Activated naive CD8-positive, alpha-beta T cell treated with anti-CD3 and anti-CD28 coated beads, Interleukin-2, amount 50 U/mL, for 24 hours (primary cell): ENCODE measurements at regions not wholly inside any gene's neighbourhood (a gene's known extent, or its start where the extent isn't known, plus 50 kb on each side); places are given as distances from the start of the nearest gene placed in this dataset.
"Not testable (repeated sequence)": the region's sequence is repeated elsewhere in the genome, so short reads cannot be mapped to it uniquely, and the experiment has no call there.

Experiments
- ATAC-seq: fragments of 150-1000 bp; cut with Tn5 transposase; one replicate; pipeline ENCODE4 v1.10.0; 2021
- DNase-seq: peaks from one replicate; pipeline ENCODE4 v3.0.0; 2021
- H3K27ac Mint-ChIP-seq: one replicate; pipeline ENCODE4 v1.8.0; 2021; ENCODE audit warnings: mild to moderate bottlenecking, mixed read lengths
- H3K27me3 Mint-ChIP-seq: one replicate; pipeline ENCODE4 v1.8.0; 2021; ENCODE audit warnings: mixed read lengths
- H3K36me3 Mint-ChIP-seq: one replicate; pipeline ENCODE4 v1.8.0; 2021; ENCODE audit warnings: low read depth, mixed read lengths
- H3K4me1 Mint-ChIP-seq: one replicate; pipeline ENCODE4 v1.8.0; 2021; ENCODE audit warnings: mixed read lengths
- H3K4me3 Mint-ChIP-seq: one replicate; pipeline ENCODE4 v1.8.0; 2021; ENCODE audit warnings: mild to moderate bottlenecking, moderate library complexity, mixed read lengths
- H3K9me3 Mint-ChIP-seq: one replicate; pipeline ENCODE4 v1.8.0; 2021; ENCODE audit warnings: mixed read lengths

- Mint-ChIP-seq H3K4me1 (no peaks in the 10 kb centered on the region), H3K36me3 (no peaks in the 10 kb centered on the region)
- peak; percentile 12 for DNase-seq
Measured at GRCh38 chrX:77160301-77160700, 286.9 kb upstream of the FGF16 start.

DNA sequence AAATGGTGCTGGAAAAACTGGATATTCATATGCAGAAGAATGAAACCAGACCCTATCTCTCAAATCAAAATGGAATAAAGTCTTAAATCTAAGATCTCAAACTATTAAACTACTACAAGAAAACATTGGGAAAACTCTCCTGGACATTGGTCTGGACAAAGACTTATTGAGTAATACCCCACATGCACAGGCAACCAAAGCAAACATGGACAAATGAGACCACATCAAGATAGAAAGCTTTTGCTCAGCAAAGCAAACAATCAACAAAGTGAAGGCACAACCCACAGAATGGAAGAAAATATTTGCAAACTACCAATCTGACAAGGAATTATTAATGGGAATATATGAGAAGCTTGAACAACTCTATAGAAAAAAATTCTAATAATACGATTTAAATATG lies 284.4 kb upstream of the FGF16 start:
- H3K27ac Mint-ChIP-seq = no peak overlapping the region
- no peaks in the 10 kb centered on the region for H3K27me3 Mint-ChIP-seq
- H3K4me1 Mint-ChIP-seq = no peaks in the 10 kb centered on the region
- no peak for ATAC-seq
- peaks cover 14% of the 10 kb centered on the region for H3K9me3 Mint-ChIP-seq
- H3K4me3 Mint-ChIP-seq = no peak overlapping the region
- H3K36me3 Mint-ChIP-seq = no peaks in the 10 kb centered on the region
- DNase-seq = no peak

More at GRCh38 chrX:77160301-77160700, 286.9 kb upstream of the FGF16 start:
- Mint-ChIP-seq H3K9me3 (peaks cover 14% of the 10 kb centered on the region), H3K4me3 (no peak overlapping the region), H3K27ac (no peak overlapping the region), H3K27me3 (no peaks in the 10 kb centered on the region)
- no peak for ATAC-seq

- Mint-ChIP-seq H3K4me1 (no peaks in the 10 kb centered on the region), H3K4me3 (no peak overlapping the region), H3K9me3 (peaks cover under 1% of the 10 kb centered on the region), H3K36me3 (no peaks in the 10 kb centered on the region), H3K27ac (no peak overlapping the region), H3K27me3 (no peaks in the 10 kb centered on the region)
- ATAC-seq (no peak), DNase-seq (no peak)
Measured at GRCh38 chrX:77167993-77168392, 279.2 kb upstream of the FGF16 start.

GRCh38 chrX:77174680-77175519 lies 272.3 kb upstream of the FGF16 start:
- DNase-seq = no peak
- Mint-ChIP-seq H3K36me3 (no peaks in the 10 kb centered on the region), H3K4me3 (no peak overlapping the region), H3K27me3 (no peaks in the 10 kb centered on the region), H3K27ac (no peak overlapping the region), H3K9me3 (no peaks in the 10 kb centered on the region), H3K4me1 (no peaks in the 10 kb centered on the region)
- no peak for ATAC-seq

DNA sequence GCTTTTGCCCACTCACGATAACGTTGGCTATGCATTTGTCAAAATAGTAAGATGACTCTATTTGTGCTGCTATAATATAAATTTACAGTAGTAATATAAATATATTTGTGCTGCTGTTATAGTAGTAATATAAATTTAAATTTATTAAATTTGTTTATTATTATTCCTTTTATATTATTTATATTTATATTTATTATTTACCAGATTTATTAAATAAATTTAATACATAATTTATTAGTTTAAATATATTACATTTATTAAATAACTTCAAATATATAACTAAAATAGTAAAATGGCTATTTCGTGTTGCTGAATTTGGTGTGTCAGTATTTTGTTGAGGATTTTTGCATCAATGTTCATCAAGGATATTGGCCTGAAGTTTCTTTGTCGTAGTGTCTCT lies 246.5 kb upstream of the FGF16 start:
- Mint-ChIP-seq H3K9me3 (peaks cover 4% of the 10 kb centered on the region), H3K4me3 (no peak overlapping the region), H3K27ac (no peak overlapping the region), H3K4me1 (no peaks in the 10 kb centered on the region), H3K36me3 (no peaks in the 10 kb centered on the region), H3K27me3 (no peaks in the 10 kb centered on the region)
- DNase-seq (no peak), ATAC-seq (no peak)

GRCh38 chrX:77223046-77223445 lies 224.1 kb upstream of the FGF16 start:
- Mint-ChIP-seq H3K9me3 (peaks cover 3% of the 10 kb centered on the region), H3K4me1 (no peaks in the 10 kb centered on the region), H3K27me3 (peaks cover 4% of the 10 kb centered on the region), H3K4me3 (no peak overlapping the region), H3K36me3 (no peaks in the 10 kb centered on the region), H3K27ac (no peak overlapping the region)
- no peak for DNase-seq
- no peak for ATAC-seq

GRCh38 chrX:77264490-77264889 lies 182.7 kb upstream of the FGF16 start:
- ATAC-seq (no peak), DNase-seq (no peak)
- no peaks in the 10 kb centered on the region for H3K36me3 Mint-ChIP-seq
- H3K4me3 Mint-ChIP-seq = no peak overlapping the region
- no peak overlapping the region for H3K27ac Mint-ChIP-seq
- H3K4me1 Mint-ChIP-seq = no peaks in the 10 kb centered on the region
- no peaks in the 10 kb centered on the region for H3K27me3 Mint-ChIP-seq
- H3K9me3 Mint-ChIP-seq = peaks cover 17% of the 10 kb centered on the region

DNA sequence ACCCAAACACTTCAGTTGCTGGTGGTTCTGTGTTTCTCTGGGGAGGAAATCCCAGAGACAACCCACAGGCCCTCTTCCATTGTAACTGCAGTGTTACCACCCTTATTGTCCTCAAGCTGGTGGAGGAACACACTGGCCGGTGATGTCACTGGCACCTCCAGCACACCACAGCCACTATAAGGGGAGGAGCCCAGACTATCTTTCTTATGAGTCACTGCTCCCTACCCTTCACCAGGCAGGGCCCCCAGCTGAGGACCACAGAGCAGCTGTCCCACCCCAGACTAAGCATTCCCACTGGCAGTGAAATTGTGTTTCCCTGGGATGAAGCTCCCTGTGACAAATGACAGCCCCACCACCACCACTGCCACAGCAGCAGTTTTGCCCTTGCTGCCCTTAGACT lies 171.8 kb upstream of the FGF16 start:
- Mint-ChIP-seq H3K4me3 (no peak overlapping the region), H3K27ac (no peak overlapping the region), H3K36me3 (no peaks in the 10 kb centered on the region), H3K9me3 (no peaks in the 10 kb centered on the region), H3K4me1 (no peaks in the 10 kb centered on the region), H3K27me3 (no peaks in the 10 kb centered on the region)
- DNase-seq (no peak), ATAC-seq (no peak)

GRCh38 chrX:77276742-77277141 lies 170.4 kb upstream of the FGF16 start:
- Mint-ChIP-seq H3K4me1 (no peaks in the 10 kb centered on the region), H3K27me3 (no peaks in the 10 kb centered on the region), H3K9me3 (peaks cover 6% of the 10 kb centered on the region), H3K27ac (no peak overlapping the region), H3K4me3 (no peak overlapping the region), H3K36me3 (no peaks in the 10 kb centered on the region)
- ATAC-seq (no peak), DNase-seq (no peak)

GRCh38 chrX:77277911-77278310 lies 169.3 kb upstream of the FGF16 start:
- H3K9me3 Mint-ChIP-seq = peaks cover 6% of the 10 kb centered on the region
- no peaks in the 10 kb centered on the region for H3K4me1 Mint-ChIP-seq
- H3K27ac Mint-ChIP-seq = no peak overlapping the region
- ATAC-seq (no peak), DNase-seq (no peak)
- H3K27me3 Mint-ChIP-seq = no peaks in the 10 kb centered on the region
- H3K4me3 Mint-ChIP-seq = no peak overlapping the region
- no peaks in the 10 kb centered on the region for H3K36me3 Mint-ChIP-seq

GRCh38 chrX:77279373-77279772 lies 167.8 kb upstream of the FGF16 start:
- H3K9me3 Mint-ChIP-seq, DNase-seq: not testable (repeated sequence)

GRCh38 chrX:77293331-77293995 lies 153.7 kb upstream of the FGF16 start:
- H3K4me1 Mint-ChIP-seq = no peaks in the 10 kb centered on the region
- no peak for DNase-seq
- no peak overlapping the region for H3K27ac Mint-ChIP-seq
- H3K9me3 Mint-ChIP-seq = peaks cover 3% of the 10 kb centered on the region
- no peak overlapping the region for H3K4me3 Mint-ChIP-seq
- ATAC-seq = no peak
- no peaks in the 10 kb centered on the region for H3K36me3 Mint-ChIP-seq
- H3K27me3 Mint-ChIP-seq = no peaks in the 10 kb centered on the region

More at GRCh38 chrX:77279373-77279772, 167.8 kb upstream of the FGF16 start:
- not testable (repeated sequence) for H3K36me3 Mint-ChIP-seq, H3K27me3 Mint-ChIP-seq, H3K4me1 Mint-ChIP-seq, H3K4me3 Mint-ChIP-seq, H3K27ac Mint-ChIP-seq, ATAC-seq

DNA sequence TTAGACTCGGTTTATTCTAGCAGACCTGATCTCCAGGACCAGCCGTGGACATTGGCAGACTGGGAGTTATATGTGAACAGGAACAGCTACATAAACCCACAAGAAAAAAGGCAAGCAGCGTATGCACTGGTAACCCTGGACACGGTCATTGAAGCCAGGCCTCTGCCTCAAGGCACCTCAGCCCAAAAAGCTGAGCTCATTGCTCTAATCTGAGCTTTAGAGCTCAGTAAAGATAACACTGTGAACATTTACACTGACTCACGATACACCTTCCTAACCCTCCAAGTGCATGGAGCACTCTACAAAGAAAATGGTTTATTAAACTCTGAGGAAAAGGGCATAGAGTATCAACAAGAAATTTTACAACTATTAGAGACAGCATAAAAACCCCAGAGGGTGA lies 148.9 kb upstream of the FGF16 start:
- no peaks in the 10 kb centered on the region for H3K36me3 Mint-ChIP-seq
- DNase-seq (no peak), ATAC-seq (no peak)
- no peaks in the 10 kb centered on the region for H3K4me1 Mint-ChIP-seq
- H3K4me3 Mint-ChIP-seq = no peak overlapping the region
- H3K27ac Mint-ChIP-seq = no peak overlapping the region
- peaks cover 8% of the 10 kb centered on the region for H3K9me3 Mint-ChIP-seq
- no peaks in the 10 kb centered on the region for H3K27me3 Mint-ChIP-seq

DNA sequence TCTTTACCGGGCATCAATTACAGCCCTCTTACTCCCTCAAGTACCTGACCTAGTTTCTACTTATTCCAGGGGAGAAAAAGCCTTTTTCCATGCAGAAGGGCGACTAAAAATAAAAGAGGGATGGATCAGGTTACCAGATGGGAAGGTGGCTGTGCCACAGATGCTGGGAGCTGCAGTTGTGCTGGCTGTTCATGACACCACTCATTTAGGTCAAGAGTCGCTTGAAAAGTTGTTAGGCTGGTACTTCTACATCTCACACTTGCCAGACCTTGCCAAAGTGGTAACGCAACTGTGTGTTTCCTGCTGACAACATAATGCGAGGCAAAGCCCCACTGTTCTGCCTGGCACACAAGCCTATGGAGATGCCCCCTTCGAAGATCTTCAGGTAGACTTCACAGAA lies 148.4 kb upstream of the FGF16 start:
- no peaks in the 10 kb centered on the region for H3K4me1 Mint-ChIP-seq

DNA sequence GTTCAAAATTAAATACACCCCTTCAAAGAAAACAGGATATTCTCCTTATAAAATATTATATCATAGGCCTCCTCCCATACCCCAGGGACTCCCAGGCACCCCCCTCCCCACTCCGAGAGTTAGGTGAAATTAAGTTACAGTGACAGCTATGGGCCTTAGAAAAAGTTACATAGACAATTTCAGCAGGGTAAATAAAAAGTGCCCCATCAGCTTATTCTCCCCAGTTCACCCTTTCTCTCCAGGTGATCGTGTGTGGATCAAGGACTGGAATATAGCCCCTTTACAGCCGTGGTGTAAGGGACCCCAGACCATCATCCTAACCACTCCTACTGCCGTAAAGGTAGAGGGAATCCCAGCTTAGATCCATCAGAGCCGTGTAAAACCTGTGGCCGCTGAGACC lies 147.6 kb upstream of the FGF16 start:
- peaks cover 8% of the 10 kb centered on the region for H3K9me3 Mint-ChIP-seq
- no peak for DNase-seq
- H3K4me3 Mint-ChIP-seq = no peak overlapping the region
- no peak overlapping the region for H3K27ac Mint-ChIP-seq
- ATAC-seq = no peak
- no peaks in the 10 kb centered on the region for H3K36me3 Mint-ChIP-seq
- no peaks in the 10 kb centered on the region for H3K27me3 Mint-ChIP-seq
- H3K4me1 Mint-ChIP-seq = no peaks in the 10 kb centered on the region

More for the DNA sequence above, 148.4 kb upstream of the FGF16 start:
- no peaks in the 10 kb centered on the region for H3K27me3 Mint-ChIP-seq
- H3K4me3 Mint-ChIP-seq = no peak overlapping the region
- no peak overlapping the region for H3K27ac Mint-ChIP-seq
- H3K9me3 Mint-ChIP-seq = peaks cover 8% of the 10 kb centered on the region
- H3K36me3 Mint-ChIP-seq = no peaks in the 10 kb centered on the region
- DNase-seq = no peak
- ATAC-seq = no peak
